Aorta (tissue), 5 donors: ENCODE measurements at regions not wholly inside any gene's neighbourhood (a gene's known extent, or its start where the extent isn't known, plus 50 kb on each side); places are given as distances from the start of the nearest gene placed in this dataset.

Experiments used
- ATAC-seq: fragments of 200-7000 bp; cut with Tn5 transposase; one replicate; pipeline ENCODE4 v1.9.1; 2022; ENCODE audit warnings: moderate library complexity; ENCODE audit not compliant: low FRiP score
- DNase-seq, 2 donors: peaks; one replicate each; pipeline ENCODE4 v3.0.0-alpha.2; 2020
- H3K27ac ChIP-seq, 2 donors: one replicate each; pipeline ENCODE4 v1.5.1; 2013; ENCODE audit warnings: low read length in 2 of 2, mild to moderate bottlenecking in 2 of 2, moderate library complexity in 2 of 2, control low read depth in 1 of 2, inconsistent platforms in 1 of 2, low read depth in 1 of 2
- H3K27me3 ChIP-seq, 2 donors: one replicate each; pipeline ENCODE4 v1.6.1; 2013; ENCODE audit warnings: control low read depth in 1 of 2, low read length in 1 of 2, mild to moderate bottlenecking in 1 of 2, moderate library complexity in 1 of 2; ENCODE audit not compliant: insufficient read depth in 2 of 2, control insufficient read depth in 1 of 2
- H3K36me3 ChIP-seq, 2 donors: one replicate each; pipeline ENCODE4 v1.6.1; 2013; ENCODE audit warnings: control low read depth in 1 of 2, low read length in 1 of 2, mild to moderate bottlenecking in 1 of 2; ENCODE audit not compliant: insufficient read depth in 2 of 2, control insufficient read depth in 1 of 2
- H3K4me1 ChIP-seq, 2 donors: one replicate each; pipeline ENCODE4 v1.6.1; 2013; ENCODE audit warnings: low read length in 2 of 2, control low read depth in 1 of 2, mild to moderate bottlenecking in 1 of 2, moderate library complexity in 1 of 2; ENCODE audit not compliant: insufficient read depth in 2 of 2, control insufficient read depth in 1 of 2
- H3K4me3 ChIP-seq, 2 donors: one replicate each; pipeline ENCODE4 v1.5.1; 2013; ENCODE audit warnings: low read length in 2 of 2, control low read depth in 1 of 2, mild to moderate bottlenecking in 1 of 2
- H3K9me3 ChIP-seq: one replicate; pipeline ENCODE4 v1.6.1; 2013; ENCODE audit warnings: mild to moderate bottlenecking, low read length; ENCODE audit not compliant: control insufficient read depth
- WGBS, 2 donors: extraction: QIAGEN DNeasy Blood & Tissue Kit; methylation state at CpG; one replicate each; pipeline ENCODE4 v1.1.7; 2013; 5-methylcytosine and 5-hydroxymethylcytosine counted together
- intact Hi-C, 2 donors: fragments of 100-400 bp; cut with DNase I; formaldehyde crosslinking; loops; one replicate each; pipeline versions ENCODE4 v1.14.2 to v1.15.0; 2022
- donor health status: healthy with polysubstance abuse.
- donor health status: Bipolar disorder and iron deficiency.
- donor health status: DM: no; HTN: no; CAD: no.
- donor health status: DM: no; HTN: no; CAD: no.
- donor health status: DM: yes; HTN: yes; CAD: no.

DNA sequence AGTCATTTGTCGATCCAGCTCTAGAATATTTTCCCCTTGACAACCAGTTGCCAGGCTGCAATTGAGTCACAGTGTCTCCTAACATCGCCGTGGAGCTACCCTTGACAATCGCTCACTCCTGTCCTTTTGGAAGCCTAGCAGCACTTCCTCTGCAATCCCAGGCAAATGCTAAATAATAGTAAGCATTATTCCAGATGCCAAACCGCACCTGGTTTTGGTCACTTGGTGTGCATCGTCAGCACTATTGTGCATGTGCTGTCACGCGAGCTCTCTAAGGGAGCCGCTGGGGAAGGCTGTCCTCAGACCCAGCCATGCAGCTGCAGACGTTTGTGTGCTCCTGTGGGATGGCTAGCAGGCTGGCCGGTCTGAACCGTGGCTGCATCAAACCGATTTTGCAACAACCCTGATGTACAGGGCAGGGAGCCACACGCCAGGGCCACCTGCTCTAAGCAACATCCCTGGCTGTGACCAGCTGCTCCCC lies 549.5 kb upstream of the ID2 start:
- Histone ChIP-seq H3K36me3 (no peaks in the 10 kb centered on the region), H3K4me3 (no peak overlapping the region), H3K27me3 (no peaks in the 10 kb centered on the region), H3K27ac (no peak overlapping the region), H3K9me3 (no peaks in the 10 kb centered on the region), H3K4me1 (no peaks in the 10 kb centered on the region)
- WGBS, 2 donors: 85 to 88% methylated on average over 14 of the region's 14 CpGs
- intact Hi-C loops: no loop called here
- ATAC-seq (no peak), DNase-seq (no peak)

DNA sequence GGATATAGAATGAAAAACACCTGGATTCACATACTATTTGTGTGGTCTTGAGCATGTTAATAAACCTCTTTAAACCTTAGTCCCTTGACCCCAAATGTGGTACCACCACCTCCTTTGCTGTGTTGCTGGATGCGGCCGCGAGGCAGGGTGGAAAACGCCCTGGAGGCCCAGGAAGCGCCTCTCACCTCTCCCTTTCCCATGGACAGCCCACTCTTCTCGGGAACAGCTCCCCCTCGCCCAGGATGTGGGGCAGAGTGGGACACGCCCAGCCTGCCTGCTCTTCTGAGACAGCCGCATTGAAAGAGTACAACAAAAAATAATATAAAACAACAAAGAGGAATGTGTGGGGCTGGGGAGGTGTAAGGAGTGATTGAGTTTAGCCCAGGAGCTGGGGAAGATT lies 549.0 kb upstream of the ID2 start:
- 89 to 94% methylated on average over 9 of the region's 9 CpGs for WGBS, 2 donors
- ATAC-seq: no peak

DNA sequence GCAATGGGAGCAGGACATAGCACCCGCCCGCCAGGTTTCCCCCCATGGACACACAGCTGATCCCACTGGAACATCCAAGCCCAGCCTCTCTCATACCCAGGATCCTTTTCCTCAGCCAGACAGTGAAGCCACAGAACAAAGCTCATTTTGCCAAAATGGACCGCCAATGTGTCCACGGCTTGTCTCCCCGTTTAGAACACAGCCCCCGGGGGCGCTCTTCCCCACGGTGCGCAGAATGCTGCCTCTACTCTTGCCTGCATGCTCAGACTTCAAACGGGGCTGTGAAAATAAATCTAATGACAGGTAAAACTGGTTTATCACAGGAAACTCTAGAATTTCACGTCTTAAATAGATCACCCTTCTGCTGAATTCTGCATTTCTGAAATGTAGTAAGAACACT lies 548.5 kb upstream of the ID2 start:
- H3K4me3 ChIP-seq: no peak overlapping the region
- H3K27me3 ChIP-seq: no peaks in the 10 kb centered on the region
- intact Hi-C loops: no loop called here
- H3K27ac ChIP-seq: no peak overlapping the region
- 88 to 89% methylated on average over 11 of the region's 11 CpGs for WGBS, 2 donors
- no peaks in the 10 kb centered on the region for H3K4me1 ChIP-seq
- H3K36me3 ChIP-seq: no peaks in the 10 kb centered on the region
- DNase-seq (no peak), ATAC-seq (no peak)
- no peaks in the 10 kb centered on the region for H3K9me3 ChIP-seq

More for the DNA sequence above, 549.0 kb upstream of the ID2 start:
- DNase-seq: no peak
- Histone ChIP-seq H3K4me3 (no peak overlapping the region), H3K36me3 (no peaks in the 10 kb centered on the region), H3K27ac (no peak overlapping the region), H3K27me3 (no peaks in the 10 kb centered on the region), H3K9me3 (no peaks in the 10 kb centered on the region), H3K4me1 (no peaks in the 10 kb centered on the region)
- intact Hi-C loops: no loop called here

DNA sequence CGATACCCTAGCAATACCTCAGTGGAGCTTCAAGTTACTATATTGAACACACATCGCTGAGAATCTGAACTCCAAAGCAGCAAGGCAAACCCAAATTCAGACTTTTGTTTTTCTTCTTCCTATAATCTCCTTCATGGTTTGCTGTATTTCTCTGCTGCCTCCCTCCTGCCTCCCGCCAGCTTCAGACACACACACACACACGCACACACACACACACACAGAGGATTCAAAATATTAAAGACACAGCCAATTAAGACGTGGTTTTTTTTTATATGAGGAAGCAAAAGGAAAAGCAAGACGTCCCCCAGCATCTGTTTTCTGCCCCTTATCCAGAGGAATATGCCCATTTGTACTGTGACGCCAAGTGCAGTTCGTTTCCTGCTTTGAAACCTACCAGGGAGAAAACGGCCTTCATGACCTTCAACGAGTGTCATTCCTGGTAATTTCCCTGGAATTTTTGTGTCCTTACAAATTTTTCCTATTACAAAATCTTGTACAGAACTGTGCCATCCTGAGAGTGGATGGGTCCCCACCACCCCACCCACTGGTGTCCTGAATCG lies 547.9 kb upstream of the ID2 start:
- no peak overlapping the region for H3K27ac ChIP-seq
- ATAC-seq: no peak
- whole genome bisulfite sequencing, 2 donors: 83 to 91% methylated on average over 11 of the region's 11 CpGs

DNA sequence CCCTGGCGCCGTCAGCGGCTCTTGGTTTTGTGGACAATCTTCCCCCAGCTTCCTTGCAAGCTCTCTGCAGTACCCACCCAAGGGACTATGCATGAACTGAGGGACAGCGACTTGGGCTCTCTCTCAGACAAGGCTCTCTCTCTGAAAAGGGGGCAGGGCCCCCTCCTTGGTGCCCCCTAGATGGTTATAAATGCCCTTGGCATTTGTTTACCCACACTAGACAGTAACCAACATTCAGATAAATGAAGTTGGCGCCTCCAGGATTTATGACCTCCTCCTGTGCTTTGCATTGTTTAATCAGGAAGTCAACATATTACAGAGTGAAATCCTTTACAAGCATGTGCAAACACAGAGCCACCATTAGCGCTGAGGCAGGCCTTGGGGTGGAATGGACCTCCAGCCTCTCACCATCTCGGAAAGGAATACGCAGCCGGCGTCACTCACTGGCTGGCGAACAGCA lies 547.4 kb upstream of the ID2 start:
- no peaks in the 10 kb centered on the region for H3K27me3 ChIP-seq
- peaks cover 0 to 2% of the 10 kb centered on the region in 2 donors for H3K4me1 ChIP-seq
- 95% methylated on average over 11 of the region's 11 CpGs for WGBS, 2 donors
- no peaks in the 10 kb centered on the region for H3K9me3 ChIP-seq
- no peak for DNase-seq
- H3K36me3 ChIP-seq: no peaks in the 10 kb centered on the region
- no peak overlapping the region for H3K27ac ChIP-seq
- intact Hi-C loops: no loop called here
- no peak for ATAC-seq
- H3K4me3 ChIP-seq: no peak overlapping the region

More for the DNA sequence above, 547.9 kb upstream of the ID2 start:
- no peak overlapping the region for H3K4me3 ChIP-seq
- DNase-seq: no peak
- H3K27me3 ChIP-seq: no peaks in the 10 kb centered on the region
- no peaks in the 10 kb centered on the region for H3K9me3 ChIP-seq
- intact Hi-C loops: no loop called here
- H3K36me3 ChIP-seq: no peaks in the 10 kb centered on the region
- H3K4me1 ChIP-seq: no peaks in the 10 kb centered on the region

DNA sequence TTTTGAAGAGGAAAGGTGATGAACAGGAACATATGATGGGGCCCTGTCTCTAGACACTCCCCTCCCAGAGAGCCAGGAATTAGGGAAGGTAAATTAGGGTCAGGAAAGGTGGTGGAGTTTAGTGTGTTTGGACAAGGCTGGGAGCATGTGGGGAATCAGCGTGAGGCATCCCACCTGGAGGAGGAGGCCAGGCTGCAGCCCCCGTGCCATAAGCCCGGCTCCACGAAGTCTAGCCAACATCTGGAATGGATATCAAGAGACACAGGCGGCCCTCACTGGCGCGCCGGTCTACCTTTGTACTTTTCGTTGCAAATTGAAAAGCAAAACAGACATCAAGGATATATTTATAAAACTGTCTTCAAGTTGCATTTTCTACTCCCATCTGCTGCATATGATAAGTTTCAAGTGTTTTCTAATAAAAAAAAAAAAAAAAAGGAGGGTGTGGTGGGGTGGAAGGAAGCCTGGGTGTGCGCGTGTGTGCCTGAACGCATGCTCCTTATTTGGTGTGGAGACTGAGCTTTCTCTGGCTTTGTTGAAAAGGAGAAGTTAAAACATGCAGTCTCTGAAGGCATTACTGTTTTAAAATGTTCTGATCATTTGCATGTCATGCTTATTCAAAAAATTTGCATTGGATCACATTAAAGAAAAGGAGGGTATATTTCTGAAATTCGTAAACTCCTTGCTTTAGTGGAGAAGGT lies 546.7 kb upstream of the ID2 start:
- 87 to 88% methylated on average over 13 of the region's 13 CpGs for WGBS, 2 donors
- DNase-seq (no peak), ATAC-seq (no peak)
- Histone ChIP-seq H3K4me3 (no peak overlapping the region), H3K27me3 (no peaks in the 10 kb centered on the region), H3K36me3 (no peaks in the 10 kb centered on the region), H3K4me1 (peaks cover 0 to 3% of the 10 kb centered on the region in 2 donors), H3K9me3 (no peaks in the 10 kb centered on the region), H3K27ac (no peak overlapping the region)
- intact Hi-C loops: no loop called here

DNA sequence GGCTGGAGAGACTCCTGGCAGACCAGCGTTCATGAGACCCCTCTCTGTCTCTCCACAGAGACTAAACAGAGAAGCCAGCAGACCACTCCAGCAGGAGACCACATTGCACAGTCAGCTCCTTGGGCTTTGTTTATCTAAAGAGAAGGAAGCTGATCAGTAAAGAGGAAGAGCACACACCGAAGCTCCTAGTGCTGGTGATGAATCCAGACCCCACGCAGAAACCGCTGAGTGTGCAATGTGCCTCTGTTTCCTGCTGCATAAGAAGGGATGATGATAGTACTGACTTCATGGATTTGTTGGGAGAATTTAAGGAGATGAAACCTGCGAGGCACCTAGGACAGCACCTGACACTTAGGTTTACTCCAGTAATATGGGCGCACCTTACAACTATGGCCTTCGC lies 544.1 kb upstream of the ID2 start:
- Histone ChIP-seq H3K4me3 (no peak overlapping the region), H3K27me3 (no peaks in the 10 kb centered on the region), H3K27ac (no peak overlapping the region), H3K4me1 (peaks cover 0 to 3% of the 10 kb centered on the region in 2 donors), H3K9me3 (no peaks in the 10 kb centered on the region), H3K36me3 (no peaks in the 10 kb centered on the region)
- intact Hi-C loops: no loop called here
- WGBS, 2 donors: 84 to 94% methylated on average over 7 of the region's 7 CpGs
- no peak for DNase-seq
- ATAC-seq: no peak

DNA sequence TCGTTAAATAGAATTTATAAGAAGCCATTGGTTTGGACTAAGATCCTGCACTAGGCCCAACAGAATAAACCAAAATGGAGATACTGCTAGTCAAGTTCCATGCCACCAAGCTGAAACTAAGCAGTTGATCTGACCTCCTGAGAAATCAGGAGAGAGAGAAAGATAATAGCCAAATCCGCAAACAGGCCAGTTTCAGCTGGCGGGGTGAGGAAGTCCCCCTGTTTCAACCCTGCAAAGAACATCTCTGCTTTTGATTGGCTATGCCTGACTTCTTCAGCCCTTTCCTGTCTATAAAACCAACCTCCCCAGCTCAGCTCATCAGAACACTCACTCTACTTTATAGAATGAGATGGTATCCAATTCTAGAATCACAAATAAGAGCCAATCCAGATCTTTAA lies 543.3 kb upstream of the ID2 start:
- Histone ChIP-seq H3K36me3 (no peaks in the 10 kb centered on the region), H3K4me1 (peaks cover 0 to 3% of the 10 kb centered on the region in 2 donors), H3K27ac (no peak overlapping the region), H3K9me3 (no peaks in the 10 kb centered on the region), H3K4me3 (no peak overlapping the region), H3K27me3 (no peaks in the 10 kb centered on the region)
- DNase-seq (no peak), ATAC-seq (no peak)
- intact Hi-C loops: no loop called here
- 97 to 99% methylated on average over 3 of the region's 3 CpGs for WGBS, 2 donors
